HG03565 (cell line): ENCODE measurements at regions not wholly inside any gene's neighbourhood (a gene's known extent, or its start where the extent isn't known, plus 50 kb on each side); places are given as distances from the start of the nearest gene placed in this dataset.

Source experiments
- ATAC-seq: cut with Tn5 transposase; IDR thresholded peaks from one replicate; pipeline ENCODE4 v1.9.1; 2021; ENCODE audit warnings: mild to moderate bottlenecking, moderate library complexity; ENCODE audit not compliant: unreplicated experiment

DNA sequence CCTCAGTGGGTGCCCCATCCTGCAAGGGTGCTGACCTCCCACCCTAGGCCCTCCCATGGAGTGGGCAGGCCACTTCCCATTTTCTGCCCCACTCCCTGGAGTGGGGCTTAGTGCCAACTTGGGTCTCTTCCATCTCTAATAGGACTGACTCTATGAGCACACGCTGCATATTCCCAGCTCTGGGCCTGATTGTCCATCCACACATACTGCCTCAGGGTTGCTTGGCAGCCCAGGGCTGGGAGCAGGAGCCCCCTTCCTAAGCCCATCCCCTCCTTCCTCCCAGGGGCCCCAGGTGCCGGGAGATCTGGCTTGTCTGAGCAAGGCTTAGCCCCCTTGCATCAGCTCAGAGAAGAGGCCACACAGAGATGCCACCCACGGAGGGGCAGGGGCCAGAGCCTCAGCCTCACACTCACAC is 55.1 kb downstream of the PJA1 start:
- no peak for ATAC-seq

DNA sequence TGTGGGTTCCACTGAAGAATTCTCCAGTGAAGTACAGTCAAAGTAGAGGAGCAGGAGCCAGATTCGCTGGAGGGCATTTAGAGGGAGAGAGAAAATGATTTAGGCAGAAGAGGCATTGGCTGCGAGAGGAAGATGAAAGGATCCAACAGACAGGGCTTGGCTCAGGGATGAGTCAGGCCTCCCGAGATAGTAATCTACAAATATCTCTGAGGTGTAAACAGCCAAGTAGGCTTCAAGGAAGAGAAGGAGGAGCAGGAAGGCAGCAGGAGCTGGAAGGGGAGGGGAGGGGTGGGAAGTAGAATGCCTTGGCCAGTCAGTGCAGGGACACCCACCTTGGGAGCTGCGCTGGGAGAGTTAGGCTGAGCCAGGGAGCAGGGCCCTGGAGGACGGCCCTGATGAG is 55.5 kb downstream of the PJA1 start:
- no peak for ATAC-seq

DNA sequence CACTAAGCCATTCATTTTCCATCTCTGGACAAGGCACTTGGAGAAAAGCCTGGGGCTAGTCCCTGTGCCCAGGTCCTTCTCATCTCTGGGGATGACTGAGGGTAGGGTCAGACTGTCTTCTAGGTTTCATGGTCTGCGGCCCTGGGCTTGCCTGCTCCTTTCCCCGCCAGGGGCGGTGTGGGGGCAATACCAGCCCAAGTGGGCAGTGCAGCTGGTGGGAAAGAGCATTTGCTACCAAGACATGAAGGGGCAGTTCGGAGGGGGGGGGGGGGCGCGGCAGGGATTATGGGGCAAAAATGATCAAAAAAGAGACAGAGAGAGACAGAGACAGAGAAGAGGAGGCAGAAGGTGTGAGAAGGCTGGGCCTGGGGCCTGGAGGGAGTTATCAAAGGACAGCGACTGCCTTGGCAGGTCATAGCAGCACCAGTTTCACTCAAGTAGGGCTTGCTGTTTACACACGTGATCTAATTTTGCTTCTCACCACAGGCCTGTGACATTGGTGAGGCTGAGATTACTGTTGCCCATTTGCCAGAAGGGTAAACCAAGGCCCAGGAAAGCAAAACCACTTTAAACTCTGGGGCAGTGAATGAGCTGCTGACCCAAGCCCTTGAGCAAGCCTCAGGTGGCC is 56.1 kb downstream of the PJA1 start:
- ATAC-seq = no peak

DNA sequence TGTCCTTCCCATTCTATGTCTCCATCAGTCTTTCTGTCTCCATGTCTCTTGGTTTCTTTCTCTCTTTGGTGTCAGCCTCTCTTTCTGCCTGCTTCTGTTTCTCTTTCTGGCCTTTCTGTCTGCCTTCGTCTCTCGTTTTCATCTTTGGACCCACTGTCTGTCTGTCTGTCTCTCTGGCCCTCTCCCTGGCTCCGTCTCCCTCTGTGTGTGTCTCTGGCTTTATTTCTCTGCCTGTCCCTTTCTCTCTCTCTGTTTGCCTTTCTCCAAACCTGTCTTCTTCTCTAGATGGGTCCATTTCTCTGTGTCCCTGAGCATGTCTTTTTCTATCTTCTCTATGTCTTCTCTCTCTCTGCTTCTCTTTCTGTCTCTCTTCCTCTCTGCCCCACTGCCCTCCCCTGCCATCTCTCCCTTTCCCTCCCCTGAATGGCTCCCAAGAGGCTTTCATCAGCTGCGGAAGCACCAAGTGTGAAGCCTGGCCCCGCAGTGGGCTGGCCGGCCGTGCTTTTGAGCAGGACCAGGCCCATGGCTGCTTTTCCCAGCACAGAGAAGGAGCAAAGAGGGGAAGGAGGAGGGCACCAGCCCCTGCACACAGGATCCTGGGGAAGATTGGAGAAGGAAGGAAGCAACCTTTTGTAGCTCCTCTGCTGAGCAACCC is 57.4 kb downstream of the PJA1 start:
- no peak for ATAC-seq

DNA sequence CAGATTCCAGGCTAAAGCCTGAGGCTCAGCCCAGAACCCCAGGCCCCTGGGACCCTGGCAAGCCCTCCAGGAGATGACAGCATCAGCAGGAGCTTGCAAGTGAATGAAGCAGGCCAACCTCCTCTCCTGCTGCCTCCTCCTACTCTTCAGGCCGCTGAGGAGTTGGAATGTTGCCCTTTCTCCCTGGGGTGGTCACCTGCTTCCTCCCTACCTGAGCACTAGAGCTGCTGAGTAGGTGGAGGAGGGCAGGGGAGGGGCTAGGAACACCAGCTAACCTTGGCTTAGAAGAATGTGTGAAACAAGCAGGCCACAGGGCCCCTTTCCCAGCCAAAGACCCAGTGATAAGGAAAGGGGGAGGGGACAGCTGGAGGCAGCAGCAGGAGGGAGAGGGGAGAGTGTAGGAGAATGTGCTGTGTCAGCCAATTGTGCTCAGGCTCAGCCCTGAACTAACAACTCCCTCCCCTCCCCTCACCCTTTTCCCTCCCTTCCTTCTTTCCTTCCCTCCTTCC is 58.0 kb downstream of the PJA1 start:
- ATAC-seq = no peak

DNA sequence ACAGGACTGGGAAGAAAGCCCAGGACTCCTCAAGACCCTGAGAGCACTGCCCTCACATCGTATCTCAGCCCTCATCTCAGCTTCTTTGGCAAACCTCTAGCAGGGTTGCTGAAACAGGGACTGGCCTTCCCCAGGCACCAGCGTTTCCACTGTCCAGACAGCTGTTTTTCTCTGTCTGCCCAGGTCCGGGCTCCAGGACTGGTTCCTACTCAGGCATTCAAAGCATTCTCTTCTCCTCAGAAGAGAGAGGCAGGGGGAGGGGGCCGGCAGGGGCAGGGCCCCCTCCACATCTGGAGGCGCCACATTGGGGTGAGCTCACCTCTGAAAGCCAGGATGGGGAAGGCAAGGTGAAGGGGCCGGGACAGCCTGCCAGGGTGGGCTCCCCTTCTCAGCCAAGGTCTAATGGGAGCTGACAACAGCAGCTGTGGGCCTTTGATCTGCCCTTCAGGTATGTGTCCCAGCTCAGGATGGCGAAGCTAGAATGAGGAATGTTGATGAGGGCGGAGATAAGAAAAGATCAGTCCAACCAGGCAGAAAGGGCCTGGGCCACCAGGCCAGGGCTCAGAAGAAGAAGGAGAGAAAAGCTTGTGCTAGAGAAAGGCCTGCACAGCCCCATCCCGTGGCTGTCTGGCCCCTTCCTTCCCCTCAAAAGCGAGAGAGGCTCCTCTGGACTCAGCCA is 60.4 kb downstream of the PJA1 start:
- ATAC-seq = no peak

DNA sequence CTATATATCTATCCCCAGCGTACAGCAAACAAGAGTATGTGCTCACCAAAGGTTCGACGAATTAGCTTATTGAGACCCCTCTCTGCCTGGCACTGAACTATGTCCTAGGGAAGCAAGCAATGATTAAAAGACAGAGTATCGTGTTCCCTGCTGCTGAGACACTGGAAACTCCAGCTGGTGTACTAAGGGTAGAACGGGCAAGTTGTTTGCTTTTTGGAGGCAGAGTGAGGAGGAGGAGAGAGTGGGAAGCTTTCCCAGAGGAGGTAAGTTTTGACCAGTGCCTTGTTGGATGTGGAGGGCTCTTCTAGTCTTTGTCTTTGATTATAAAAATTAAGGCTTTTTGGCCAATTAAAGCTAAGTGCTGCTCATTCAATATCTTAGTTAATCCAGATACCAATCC is 61.7 kb downstream of the PJA1 start:
- no peak for ATAC-seq

DNA sequence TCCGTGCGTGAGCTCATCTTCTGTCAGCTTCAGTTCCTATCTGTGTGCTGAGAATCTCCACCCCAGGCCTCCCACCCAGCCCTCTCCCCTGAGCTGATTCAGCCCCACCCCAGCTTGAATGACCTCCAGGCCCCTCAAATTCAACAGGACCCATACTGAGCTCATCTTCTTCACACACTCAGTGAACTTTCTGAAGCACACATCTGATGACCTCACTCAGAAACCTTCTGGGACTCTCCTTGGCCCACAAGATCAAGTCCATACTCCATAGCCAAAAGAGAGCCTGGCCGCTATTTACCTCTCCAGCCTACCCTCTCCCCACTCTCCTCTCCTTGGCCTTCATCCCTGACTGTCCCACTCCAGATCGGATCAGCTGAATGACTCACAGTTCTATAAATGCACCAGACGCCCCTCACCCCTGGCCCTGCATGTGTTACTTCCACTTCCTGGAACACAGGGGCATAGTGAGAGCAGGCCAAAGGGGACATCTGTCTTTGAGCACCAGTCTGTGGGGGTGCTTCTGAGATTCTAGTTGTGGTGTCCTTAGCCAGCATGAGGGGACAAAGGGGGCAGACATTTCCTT is 62.5 kb downstream of the PJA1 start:
- ATAC-seq = no peak

DNA sequence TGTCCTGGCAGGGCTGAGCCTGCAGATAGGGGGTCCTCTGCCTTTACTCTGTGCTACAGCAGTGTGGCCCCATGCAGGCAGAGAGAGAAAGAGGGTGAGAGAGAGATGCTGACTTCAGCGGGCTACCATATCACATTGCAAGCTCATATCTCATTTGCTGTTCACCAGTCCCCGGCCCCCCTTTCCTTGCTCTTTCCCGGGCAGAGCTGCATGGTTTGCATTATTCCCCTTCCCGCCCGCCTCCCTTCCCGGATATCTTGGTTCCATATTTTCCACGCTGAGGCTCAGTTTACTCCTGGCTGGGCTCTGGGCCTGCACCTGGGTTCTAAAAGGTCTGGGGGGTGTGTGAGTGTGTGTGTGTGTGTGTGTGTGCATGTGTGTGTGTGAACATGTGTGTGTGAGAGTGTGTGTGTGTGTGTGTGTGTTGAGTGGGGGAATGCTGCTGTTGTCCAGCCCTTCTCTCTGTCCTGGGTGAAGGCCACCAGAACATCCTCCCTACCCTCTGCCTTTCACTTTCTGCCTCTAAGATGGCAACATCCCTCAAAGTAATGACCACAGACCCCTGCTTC is 63.5 kb downstream of the PJA1 start:
- ATAC-seq = no peak

DNA sequence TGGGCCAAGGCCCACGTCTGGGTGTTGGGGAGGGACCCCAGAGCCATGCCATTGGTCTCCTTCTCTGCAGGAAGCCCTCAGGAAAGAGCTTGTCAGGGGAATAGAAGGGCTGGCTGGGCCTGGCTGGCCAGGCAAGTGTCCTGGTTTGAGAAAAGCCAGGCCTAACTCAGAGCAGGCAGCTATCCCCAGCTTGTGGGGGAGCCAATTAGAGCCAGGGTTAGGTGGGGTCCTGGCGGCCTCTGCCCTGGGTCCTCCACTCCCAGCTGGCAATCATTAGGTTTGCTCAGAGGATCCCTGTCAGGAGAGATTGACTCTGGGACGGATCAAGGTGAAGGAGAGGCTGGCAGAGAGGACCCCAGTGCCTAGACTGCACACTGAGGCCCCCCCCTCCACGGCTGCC is 64.8 kb downstream of the PJA1 start:
- no peak for ATAC-seq

DNA sequence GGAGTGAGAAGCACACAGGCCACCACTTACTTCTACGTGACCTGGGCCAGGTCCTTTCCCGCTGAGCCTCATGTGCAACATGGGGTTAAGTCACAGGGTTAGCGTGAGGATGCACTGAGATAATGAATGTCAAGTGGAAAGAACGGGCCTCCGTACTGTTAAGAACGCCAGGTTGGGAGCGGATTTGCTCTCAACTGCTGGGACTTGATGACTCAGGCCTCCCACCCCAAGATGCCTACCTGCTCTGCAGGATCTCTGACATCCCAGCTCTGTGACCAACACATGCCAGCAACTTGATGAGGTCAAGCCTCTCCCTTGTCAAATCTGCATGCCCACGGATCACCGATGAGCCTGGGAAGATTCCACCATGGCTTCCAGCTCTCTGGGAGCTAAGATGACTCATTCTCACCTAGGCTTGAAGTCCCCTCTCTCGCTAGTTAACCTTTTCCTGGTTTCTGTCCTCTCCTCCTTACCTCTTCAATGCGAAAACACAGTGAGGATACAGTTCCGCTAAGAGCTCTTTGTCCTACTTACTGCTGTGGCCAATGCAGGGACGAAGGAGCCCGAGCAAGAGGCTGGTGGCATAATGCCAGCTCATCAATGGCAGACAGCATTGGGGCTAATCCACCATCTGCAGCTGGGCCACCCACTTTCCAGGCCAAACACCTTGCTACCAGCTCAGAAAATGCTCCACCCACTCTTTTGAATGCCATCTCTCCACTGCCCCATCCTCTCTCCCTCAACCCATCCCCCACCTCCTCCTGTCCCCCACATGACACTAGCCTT is 67.6 kb downstream of the PJA1 start:
- ATAC-seq = no peak

DNA sequence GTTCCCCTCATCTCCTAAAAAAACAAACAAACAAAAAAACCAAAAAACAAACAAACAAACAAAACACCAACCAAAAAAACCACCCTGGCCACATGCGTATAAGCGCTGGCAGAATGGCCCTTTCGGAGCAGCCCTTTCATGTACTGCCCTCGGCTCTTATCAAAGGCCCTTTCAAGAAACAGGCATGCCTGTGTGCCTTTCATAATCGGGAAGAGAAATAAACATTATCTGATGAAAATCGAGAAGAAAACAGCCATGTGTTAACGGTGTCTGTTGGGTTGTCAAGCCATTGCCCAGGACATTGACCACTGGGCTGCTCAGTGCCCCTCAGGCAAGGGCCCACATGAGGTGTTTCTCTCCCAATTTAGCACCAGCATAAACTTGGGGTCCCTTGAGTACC is 68.3 kb downstream of the PJA1 start:
- ATAC-seq = no peak

DNA sequence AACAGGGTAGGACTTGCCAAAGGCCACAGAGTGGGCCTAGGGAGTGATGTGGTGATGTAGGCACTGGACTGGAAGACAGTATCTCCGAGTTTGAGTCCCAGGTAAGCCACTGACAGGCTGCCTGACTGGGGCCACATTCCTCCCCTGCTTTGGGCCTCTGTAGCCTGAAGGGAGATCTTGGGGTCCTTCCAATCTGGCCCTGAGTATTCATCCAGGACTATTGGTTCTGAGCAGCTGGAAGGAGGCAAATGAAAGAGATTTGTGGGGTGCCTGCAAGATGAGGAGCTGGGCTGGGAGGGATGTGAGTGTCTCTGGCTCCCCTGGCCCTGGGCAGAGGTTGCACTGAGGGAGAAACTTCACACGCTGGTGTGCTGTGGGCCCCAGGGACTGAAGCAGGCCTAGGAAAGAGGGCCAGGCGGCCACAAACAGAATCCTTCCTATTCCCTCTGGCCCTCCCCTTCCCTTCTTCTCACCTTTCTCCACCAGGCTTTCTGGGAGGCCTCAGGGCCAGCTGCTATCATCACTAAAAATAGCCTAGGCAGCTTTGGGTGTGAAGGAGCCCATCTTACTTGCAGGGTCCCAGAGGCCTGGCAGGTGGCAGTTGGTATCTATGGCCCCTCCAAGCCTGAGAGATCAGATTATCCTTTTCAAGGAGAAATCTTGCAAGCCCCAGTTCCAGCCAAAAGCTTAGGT is 70.1 kb downstream of the PJA1 start:
- no peak for ATAC-seq

DNA sequence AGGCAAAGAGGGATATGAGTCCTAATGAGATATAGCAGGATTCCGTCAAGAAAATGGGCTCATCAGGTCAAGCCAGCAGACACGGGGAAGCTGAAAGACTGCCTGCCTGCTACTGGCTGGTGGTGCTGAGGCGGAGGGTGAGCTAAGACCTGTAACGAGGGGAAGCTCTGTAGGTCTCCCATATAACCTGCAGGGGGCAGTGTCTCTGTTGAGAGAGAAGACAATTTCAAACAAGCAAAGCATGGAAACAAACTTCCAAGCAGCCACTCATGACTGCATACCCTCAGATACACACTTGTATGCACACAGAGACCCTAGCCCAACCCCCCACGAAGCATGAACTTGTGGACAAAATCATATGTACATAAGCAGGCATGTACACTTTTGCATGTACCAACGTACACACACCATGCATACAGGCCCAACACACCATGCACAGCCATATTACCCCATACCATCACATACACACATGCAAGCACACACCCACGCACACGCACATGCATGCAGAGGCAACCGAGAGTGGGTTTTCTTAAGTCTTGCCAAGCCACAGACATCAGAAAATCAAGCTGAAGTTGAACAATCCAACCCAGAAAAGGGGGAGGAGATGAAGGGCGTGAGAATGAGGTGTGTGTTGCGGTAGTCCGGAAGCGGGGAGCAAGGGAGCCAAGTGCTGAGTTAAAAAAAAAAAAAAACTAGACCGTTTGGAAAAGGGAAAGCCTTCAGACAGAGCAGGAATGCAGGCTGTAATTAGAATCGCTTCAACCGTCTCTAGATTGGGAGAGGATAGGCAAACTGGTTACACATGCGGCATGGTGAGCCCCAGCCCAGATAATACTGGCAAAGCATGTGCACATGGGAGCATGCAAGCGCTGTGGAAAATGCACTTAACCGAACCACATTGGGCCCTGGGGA is 71.0 kb downstream of the PJA1 start:
- ATAC-seq = no peak

DNA sequence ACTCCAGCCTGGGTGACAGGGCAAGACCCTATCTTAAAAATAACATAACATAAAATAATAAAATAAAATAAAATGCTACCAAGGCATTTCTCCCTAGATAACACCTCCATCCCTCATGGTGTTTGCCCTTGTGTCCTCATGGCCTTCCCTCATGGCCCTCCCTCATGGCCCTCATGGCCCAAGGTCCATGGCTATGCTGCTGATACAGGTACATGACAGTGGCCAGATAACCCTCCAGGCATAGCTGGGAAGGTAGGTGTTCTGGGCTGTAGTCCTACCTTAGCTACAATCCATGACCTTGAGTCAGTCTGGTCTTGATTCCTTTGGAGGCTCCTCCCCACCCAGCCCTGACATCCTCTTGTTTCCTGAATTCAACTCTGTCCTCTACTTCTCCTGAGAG is 75.2 kb downstream of the PJA1 start:
- ATAC-seq = no peak

DNA sequence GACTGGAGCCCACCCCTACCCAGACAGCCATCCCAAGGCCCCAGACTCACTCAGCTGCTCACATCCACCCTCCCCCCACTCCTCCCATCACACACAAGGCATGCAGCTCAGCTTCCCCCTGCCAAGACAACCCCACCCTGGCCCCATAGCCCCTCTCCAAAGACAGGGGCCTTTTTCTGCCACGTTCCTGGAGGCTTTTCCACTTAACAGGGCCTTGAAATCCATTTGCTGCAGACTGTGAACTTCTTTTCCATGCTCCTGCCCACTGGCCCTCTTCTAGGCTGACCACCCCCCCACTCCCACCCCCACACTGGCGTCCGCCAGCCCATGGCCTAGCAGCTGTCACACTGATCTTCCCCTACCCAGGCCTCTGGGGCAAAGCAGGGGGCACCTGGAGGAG is 76.0 kb downstream of the PJA1 start:
- no peak for ATAC-seq

DNA sequence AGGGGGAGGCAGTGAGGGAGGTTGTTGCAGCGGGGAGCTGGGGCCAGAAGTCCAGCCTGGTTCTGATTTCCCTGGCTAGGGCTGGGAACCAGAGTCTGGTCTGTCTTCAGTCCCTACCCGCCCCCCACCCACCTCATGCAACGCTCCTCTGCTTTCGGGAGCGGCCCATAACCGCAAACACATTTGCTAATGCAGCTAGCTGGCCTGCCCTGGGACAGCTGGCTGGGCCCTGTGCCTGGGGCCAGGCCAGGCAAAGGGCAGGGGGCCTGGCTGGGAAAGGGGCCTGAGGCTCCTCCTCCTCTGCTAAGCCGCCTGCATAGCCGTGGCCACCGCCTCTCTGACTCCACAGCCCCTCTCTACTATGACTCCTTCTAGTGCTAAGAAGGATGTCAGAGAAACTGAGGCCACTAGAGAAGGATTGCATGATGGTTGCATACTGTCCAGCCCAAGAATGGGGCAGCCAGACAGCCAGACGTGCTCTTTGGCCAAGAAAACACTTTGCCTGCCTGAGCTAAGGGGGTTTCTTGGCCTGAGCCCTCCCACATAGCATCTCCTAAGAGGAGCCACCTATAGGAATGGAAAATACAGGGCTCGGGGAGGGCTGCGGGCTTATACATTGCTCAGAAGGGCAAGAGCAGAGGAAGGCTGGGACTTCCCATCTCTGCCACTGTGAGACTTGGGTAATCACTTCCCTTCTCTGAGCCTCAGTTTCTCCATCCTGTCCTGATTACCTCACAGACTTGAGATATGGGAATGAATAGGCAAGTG is 76.9 kb downstream of the PJA1 start:
- ATAC-seq = no peak

DNA sequence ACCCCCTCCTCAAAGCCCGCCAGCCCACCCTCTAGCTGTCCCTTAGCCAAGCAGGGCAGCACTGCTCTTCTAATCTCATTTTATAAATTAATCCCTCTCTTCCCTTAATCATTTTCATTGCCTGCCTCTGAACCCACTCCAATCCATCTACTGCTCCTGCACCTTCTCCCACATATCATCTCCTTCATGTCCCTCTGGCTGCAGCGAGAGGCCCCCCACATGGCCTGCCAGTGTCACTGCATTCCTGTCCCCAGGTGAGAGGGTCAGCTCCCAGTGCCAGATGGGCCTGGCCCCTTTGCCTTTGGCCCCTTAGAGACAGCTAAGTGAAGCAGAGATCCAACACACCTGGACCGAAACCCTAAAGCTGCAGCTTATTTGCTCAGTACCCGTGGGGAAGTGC is 79.4 kb downstream of the PJA1 start:
- no peak for ATAC-seq
